Upper lobe of right lung (tissue), 1 donor: ENCODE measurements at regions not wholly inside any gene's neighbourhood (a gene's known extent, or its start where the extent isn't known, plus 50 kb on each side); places are given as distances from the start of the nearest gene placed in this dataset. TPM values are rescaled to one million over a fixed set of nuclear protein-coding genes. Genes with fewer than 3 reads are reported as not detected.

Experiments
- ATAC-seq: fragments of 200-7000 bp; cut with Tn5 transposase; one replicate; pipeline ENCODE4 v1.9.1; 2020; ENCODE audit warnings: mild to moderate bottlenecking, moderate library complexity
- DNase-seq: peaks from one replicate; pipeline ENCODE4 v3.0.0-alpha.2; 2020
- H3K27ac ChIP-seq: fragments of 200-600 bp; one replicate; pipeline ENCODE4 v1.8.0; 2022
- H3K27me3 ChIP-seq: fragments of 200-600 bp; one replicate; pipeline ENCODE4 v1.8.0; 2022; ENCODE audit warnings: mild to moderate bottlenecking
- H3K36me3 ChIP-seq: fragments of 200-600 bp; one replicate; pipeline ENCODE4 v1.8.0; 2022
- H3K4me1 ChIP-seq: fragments of 200-600 bp; one replicate; pipeline ENCODE4 v1.8.0; 2022
- H3K4me3 ChIP-seq: fragments of 200-600 bp; one replicate; pipeline ENCODE4 v1.8.0; 2022; ENCODE audit warnings: mild to moderate bottlenecking
- H3K9me3 ChIP-seq: fragments of 200-600 bp; one replicate; pipeline ENCODE4 v1.8.0; 2022
- CTCF ChIP-seq: fragments of 200-600 bp; IDR thresholded peaks from one replicate; pipeline ENCODE4 v1.8.0; 2022; ENCODE audit warnings: antibody characterized with exemption
- intact Hi-C: fragments of 100-400 bp; cut with DNase I; formaldehyde crosslinking; loops from one replicate; pipeline ENCODE4 v1.11.0; 2022
- microRNA-seq: library from miRNA; unstranded; fragments of <30 nt; microRNA quantifications from one replicate; pipeline ENCODE4 v1.2.0, GENCODE V29; 2020; ENCODE audit warnings: borderline microRNAs expressed
- donor health status: DM: no; HTN: yes; CAD: no; lungs with severe emphysema.

GRCh38 chr16:85560932-85561247 lies 52.2 kb upstream of the GSE1 start:
- no peak for TF ChIP-seq CTCF
- H3K27me3 ChIP-seq: no peaks in the 10 kb centered on the region
- no peaks in the 10 kb centered on the region for H3K36me3 ChIP-seq
- no peak for DNase-seq
- H3K4me1 ChIP-seq: peaks cover 76% of the 10 kb centered on the region
- intact Hi-C loops: no loop called here
- no peak for ATAC-seq
- no peak overlapping the region for H3K27ac ChIP-seq
- no peaks in the 10 kb centered on the region for H3K9me3 ChIP-seq
- no peak overlapping the region for H3K4me3 ChIP-seq

- Histone ChIP-seq H3K4me1 (peaks cover 80% of the 10 kb centered on the region), H3K27me3 (no peaks in the 10 kb centered on the region), H3K36me3 (no peaks in the 10 kb centered on the region), H3K4me3 (no peak overlapping the region), H3K27ac (peak overlapping the region; percentile 55), H3K9me3 (no peaks in the 10 kb centered on the region)
- DNase-seq (no peak), ATAC-seq (no peak)
- TF ChIP-seq CTCF: no peak
- intact Hi-C loops: no loop called here
Measured at GRCh38 chr16:85561248-85562092, 51.7 kb upstream of the GSE1 start.

- H3K4me1 ChIP-seq: peaks cover 83% of the 10 kb centered on the region
- intact Hi-C loops: no loop called here
- no peak overlapping the region for H3K4me3 ChIP-seq
Measured at GRCh38 chr16:85562093-85562786, 50.9 kb upstream of the GSE1 start.

GRCh38 chr16:85563034-85563433 lies 50.1 kb upstream of the GSE1 start:
- Histone ChIP-seq H3K27me3 (no peaks in the 10 kb centered on the region), H3K4me1 (peaks cover 84% of the 10 kb centered on the region), H3K4me3 (no peak overlapping the region), H3K9me3 (no peaks in the 10 kb centered on the region), H3K36me3 (no peaks in the 10 kb centered on the region), H3K27ac (peak overlapping the region; percentile 69)
- intact Hi-C loops: no loop called here
- DNase-seq (no peak), ATAC-seq (no peak)
- TF ChIP-seq CTCF: no peak

More at GRCh38 chr16:85562093-85562786, 50.9 kb upstream of the GSE1 start:
- no peak for TF ChIP-seq CTCF
- DNase-seq (no peak), ATAC-seq (no peak)
- Histone ChIP-seq H3K9me3 (no peaks in the 10 kb centered on the region), H3K36me3 (no peaks in the 10 kb centered on the region), H3K27me3 (no peaks in the 10 kb centered on the region), H3K27ac (peak overlapping the region; percentile 55)

Small RNAs in the stretch of these regions (microRNA-seq; reads per million reads assigned to microRNA genes)
- gene MIR5093: not detected
